ENCODE measurements at regions not wholly inside any gene's neighbourhood (a gene's known extent, or its start where the extent isn't known, plus 50 kb on each side); places are given as distances from the start of the nearest gene placed in this dataset.

- no peak for TF ChIP-seq CTCF (IDR thresholded peaks at IDR 0.05)
- TF ChIP-seq EZH2 (IDR thresholded peaks at IDR 0.05), result no peak
Observed at GRCh38 chr15:88322461-88322860, 65.9 kb upstream of the NTRK3 start.
